Hypothalamus (tissue), 51 donors: ENCODE measurements at regions not wholly inside any gene's neighbourhood (a gene's known extent, or its start where the extent isn't known, plus 50 kb on each side); places are given as distances from the start of the nearest gene placed in this dataset.
"Not testable (repeated sequence)": the region's sequence is repeated elsewhere in the genome, so short reads cannot be mapped to it uniquely, and the experiment has no call there.

Source experiments
- DNase-seq, 51 donors: peaks; one replicate each; lab custom pipeline; 2025; lab: John Stamatoyannopoulos, UW

DNA sequence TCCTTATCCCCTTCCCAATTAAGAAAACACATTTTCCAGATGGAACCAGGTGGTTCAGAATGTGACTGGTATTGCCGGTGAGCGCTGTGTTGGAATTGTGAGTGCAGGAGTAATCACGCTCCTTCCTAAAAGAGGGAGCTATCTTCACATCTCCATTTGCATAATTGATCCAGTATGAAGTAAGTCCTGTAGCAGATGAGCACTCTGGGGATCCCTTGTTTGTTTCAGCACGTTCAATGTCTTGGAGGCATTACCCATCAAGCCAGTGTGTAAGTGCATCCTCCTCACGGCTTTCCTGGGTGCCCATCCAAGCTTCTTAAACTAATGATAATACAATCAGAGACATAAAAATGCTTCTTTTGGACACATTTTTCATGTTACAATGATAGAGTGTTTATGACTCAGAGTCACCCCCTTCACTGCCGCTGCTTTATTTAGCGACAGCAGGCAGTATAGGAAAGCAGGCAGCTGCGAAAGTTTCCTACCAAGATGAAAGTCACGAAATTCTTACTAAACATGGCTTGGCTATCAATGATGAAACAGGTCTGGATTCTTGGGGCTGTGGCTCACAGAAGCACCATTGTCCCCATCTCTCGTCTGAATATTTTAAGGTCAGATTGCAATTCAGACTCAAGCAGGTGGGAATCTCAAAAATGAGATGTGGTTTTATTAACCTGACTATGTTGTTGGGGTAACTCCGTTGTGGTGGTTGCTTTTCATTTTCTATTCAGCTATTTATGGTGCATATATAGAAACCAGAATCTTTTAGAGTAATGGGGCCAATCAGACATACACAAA lies 346.3 kb upstream of the MDFIC2 start:
- DNase-seq: peak in 1 of 51 donors; percentile 9

- no peak for DNase-seq
These were observed 345.0 kb upstream of the MDFIC2 start for GRCh38 chr3:70657454-70657853.

DNA sequence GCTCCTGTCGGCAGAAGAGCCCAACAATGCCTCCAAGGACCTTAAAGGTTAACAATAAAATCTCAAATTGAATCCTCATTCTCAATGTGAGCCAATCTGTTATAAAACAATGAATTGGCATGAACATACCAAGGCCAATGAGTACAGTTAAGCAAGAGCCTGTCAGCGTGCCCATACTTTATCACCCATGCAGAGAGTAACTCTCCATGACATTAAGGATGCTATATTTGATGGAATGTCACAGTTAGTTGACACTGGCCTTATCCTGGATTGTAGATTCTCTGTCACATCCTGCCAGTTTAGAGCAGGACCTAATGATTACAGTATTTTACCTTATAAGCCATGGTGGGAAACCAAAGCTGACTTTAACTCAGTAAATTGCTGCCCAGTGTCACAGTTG lies 335.4 kb upstream of the MDFIC2 start:
- no peak for DNase-seq

DNA sequence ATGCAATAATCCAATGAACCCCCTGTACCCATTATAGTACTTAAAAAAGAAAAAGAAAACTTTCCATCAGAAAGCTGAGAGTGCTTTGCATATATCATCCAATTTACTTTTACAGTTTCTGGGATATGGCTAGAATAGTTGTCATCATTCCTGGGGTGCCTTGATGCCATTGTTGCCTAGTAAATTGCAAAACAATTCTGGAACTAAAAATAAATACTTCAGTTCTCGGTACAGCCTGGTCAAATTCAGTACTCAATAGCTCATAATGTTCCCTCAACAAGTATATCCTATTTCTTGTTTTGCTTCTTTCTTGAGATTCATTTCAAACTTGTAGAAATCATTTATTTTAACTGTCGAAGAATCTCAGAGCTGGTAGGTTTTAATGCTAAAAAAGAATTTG lies 334.7 kb upstream of the MDFIC2 start:
- DNase-seq: no peak

GRCh38 chr3:70646635-70647034 lies 334.2 kb upstream of the MDFIC2 start:
- no peak for DNase-seq

DNA sequence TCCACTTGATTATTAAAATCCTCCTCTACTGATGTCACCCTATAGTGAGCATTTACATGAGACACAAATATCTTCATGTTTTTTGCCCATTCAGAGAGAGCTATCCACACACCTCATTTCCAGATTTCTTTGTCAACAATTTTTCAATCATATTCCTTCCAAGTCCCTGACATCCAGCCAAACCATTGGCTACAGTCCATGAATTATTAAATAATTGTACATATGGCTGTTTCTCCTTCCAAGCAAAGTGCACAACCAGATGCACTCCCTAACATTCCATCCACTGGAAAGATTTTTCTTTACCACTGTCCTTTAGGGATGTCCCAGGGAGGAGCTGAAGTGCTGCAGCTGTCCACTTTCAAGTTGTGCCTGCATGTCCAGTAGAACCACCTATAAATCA lies 328.0 kb upstream of the MDFIC2 start:
- no peak for DNase-seq

DNA sequence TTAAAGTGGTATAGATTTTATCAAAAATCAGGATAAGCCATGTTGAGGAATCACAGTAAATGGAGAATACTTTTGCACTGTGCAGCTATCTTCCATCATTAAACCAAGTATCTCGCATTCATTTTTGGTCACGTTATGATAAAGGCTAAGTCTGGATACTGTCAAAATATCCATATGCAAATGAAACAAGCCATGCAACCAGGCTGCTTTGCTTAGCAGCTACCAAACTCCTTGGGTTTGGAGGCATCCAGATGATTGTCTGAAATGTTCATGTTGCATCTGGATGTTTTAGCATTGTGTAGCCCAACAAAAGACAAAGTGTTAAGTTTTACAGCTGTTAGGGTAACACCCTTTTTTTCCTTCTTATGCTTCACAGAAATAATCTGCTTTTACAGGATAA lies 322.9 kb upstream of the MDFIC2 start:
- no peak for DNase-seq

DNA sequence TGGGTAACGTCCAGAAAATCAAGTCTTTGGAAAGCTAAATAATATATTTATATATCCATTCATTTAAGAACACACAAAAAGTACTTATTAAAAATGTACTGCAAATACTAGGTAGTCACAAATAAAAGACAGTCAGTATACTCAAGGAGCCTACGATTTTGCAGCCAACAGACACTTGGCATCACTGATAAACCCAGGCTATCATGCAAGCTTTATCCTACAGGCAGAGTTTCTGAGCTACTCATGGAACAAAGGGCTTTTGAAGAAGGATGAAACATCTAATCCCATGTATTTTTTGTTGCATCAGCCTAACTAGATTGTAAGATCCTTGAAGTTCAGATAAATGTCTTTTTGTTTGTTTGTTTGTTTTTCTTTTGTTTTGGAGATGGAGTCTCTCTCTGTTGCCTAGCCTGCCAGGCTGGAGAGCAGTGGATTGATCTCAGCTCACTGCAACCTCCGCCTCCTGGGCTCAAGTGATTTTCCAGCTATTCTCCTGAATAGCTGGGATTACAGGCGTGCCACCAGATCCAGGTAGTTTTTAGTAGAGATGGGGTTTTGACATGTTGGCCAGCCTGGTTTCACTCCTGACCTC lies 319.4 kb upstream of the MDFIC2 start:
- no peak for DNase-seq

DNA sequence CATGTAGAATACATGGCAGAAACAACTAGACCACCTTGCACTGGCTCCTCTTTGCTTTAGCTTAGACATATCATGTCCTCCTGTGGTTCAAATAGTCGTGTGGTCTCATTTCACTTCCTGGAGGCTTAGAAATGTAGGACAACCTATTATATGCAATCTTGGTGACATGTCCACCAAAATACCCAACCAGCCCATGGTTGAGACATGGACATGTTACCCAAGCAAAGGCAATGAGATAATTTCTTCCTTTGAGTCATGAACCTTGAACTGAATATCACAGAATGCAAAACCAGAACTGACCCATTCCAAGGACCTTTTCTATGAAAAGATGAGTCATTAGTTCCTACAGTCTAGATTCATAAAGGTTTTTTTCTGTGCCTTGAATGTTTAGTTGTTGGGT lies 309.0 kb upstream of the MDFIC2 start:
- DNase-seq: no peak

- no peak for DNase-seq
These were observed 308.5 kb upstream of the MDFIC2 start for GRCh38 chr3:70620956-70621355.

GRCh38 chr3:70620367-70620766 lies 307.9 kb upstream of the MDFIC2 start:
- no peak for DNase-seq

GRCh38 chr3:70618151-70618550 lies 305.7 kb upstream of the MDFIC2 start:
- no peak for DNase-seq

DNA sequence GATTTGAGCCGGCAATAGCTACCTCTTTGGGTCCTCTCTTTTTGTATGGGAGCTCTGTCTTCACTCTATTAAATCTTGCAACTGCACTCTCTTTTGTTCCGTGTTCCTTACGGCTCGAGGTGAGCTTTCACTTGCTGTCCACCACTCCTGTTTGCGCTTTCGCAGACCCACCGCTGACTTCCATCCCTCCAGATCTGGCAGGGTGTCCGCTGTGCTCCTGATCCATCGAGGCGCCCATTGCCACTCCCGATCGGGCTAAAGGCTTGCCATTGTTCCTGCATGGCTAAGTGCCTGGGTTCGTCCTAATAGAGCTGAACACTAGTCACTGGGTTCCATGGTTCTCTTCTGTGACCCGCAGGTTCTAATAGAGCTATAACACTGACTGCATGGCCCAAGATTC lies 304.9 kb upstream of the MDFIC2 start:
- not testable (repeated sequence) for DNase-seq

DNA sequence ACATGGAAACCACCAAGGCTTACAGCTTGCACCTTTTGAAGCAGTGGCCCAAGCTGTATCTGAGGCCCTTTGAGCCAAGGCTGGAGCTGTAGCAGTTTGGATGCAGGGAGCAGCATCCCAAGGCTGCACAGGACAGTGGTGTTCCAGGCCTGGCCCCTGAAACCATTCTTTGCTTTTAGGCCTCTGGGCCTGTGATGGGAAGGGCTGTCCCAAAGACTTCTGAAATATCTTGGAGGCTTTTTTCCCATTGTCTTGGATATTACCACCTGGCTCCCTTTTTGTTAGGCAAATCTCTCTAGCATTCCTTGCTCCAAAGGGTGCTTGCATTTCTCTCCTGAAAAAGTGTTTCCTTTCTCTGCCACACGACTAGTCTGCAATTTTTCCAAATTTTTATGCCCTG lies 302.8 kb upstream of the MDFIC2 start:
- DNase-seq: no peak

DNA sequence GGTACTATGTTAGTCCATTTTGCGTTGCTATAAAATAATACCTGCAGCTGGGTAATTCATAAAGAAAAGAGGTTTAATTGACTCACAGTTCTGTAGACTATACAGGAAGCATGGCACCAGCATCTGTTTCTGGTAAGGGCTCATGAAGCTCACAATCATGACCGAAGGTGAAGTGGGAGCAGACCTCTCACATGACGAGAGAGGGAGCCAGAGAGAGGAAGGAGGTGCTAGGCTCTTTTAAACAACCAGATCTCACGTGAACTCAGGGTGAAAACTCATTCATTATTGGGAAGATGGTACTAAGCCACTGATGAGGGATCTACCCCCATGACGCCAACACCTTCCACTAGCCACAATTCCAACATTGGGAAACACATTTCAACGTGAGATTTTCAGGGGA lies 301.7 kb upstream of the MDFIC2 start:
- no peak for DNase-seq

DNA sequence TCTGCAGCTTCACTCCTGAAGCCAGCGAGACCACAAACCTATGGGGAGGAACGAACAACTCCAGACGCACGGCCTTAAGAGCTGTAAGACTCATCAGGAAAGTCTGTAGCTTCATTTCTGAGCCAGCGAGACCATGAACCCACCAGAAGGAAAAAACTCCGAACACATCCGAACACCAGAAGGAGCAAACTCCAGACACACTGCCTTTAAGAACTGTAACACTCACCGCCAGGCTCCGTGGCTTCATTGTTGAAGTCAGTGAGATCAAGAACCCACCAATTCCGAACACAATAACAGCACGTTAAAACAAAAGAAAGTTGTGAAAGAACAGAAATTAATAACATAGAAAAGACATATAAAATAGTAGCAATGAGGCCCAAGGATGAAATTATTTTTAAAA lies 300.5 kb upstream of the MDFIC2 start:
- DNase-seq: no peak

GRCh38 chr3:70611667-70612277 lies 299.3 kb upstream of the MDFIC2 start:
- DNase-seq: peak in 1 of 51 donors; percentile 0

GRCh38 chr3:70608434-70608833 lies 296.0 kb upstream of the MDFIC2 start:
- DNase-seq: no peak

DNA sequence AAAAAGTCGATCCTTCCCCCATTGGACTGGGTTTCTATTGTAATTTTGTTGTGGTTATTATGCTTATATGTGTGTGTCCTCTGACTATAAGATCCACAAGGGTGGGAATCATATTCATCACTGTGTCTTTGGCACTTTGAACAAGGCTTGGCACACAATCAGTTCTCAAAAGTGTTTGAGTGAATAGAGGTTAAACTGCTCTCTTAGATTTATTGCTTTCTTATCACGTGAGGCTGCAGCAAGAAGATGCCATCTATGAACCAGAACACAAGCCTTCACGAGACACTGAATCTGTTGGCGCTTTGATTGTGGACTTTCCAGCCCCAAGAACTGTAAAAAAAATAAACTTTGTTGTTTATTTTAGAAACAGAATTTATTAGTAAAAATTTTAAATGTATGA lies 295.0 kb upstream of the MDFIC2 start:
- DNase-seq: no peak

DNA sequence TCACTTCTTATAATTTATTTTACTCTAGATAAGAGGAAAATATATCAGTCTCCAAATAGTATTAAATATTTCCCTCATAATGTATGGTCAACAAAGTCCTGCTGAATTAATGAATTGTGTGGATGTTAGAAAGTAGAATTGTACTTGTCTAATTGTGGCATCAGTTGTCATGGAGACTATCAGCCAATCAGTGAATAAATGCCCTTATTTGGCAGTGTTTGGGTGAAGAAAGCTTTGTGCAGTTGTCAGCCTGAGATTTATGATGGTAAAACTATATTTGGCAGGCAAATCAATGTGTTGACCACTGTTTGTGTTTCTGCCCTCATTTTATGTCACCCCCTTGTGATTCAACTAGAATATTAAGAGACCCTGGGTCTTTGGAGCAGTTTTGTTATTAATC lies 293.6 kb upstream of the MDFIC2 start:
- DNase-seq: no peak

- no peak for DNase-seq
These were observed 290.7 kb upstream of the MDFIC2 start for GRCh38 chr3:70603103-70603502.

DNA sequence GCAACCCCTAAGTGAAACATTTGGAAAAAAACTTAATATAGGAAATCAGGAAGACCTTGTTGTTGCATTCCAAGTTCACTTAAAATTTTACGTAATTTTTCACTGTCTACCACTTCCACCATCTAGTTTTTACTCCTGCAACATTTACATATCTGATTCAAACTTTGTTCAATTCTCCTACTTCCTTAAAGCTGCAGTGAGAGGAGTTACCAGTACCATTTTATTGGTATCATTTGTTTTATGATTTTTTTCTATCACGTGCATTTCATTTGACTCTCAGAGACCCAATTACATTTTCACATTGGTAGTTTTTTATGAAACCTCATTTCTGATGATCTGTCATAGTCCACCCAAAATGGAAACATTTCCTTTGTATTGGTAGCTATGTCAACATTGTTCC lies 284.9 kb upstream of the MDFIC2 start:
- no peak for DNase-seq
